OCI-LY7 (cell line): ENCODE measurements at regions not wholly inside any gene's neighbourhood (a gene's known extent, or its start where the extent isn't known, plus 50 kb on each side); places are given as distances from the start of the nearest gene placed in this dataset.

Experiments
- BruUV-seq: library from RNA; stranded (reverse); fragments of 400-500 nt; replicated peaks from 2 replicates; lab custom pipeline; 2021; lab: Mats Ljungman, UMichigan
- CTCF ChIA-PET: fragments of 300-600 bp; sonication (Branson Sonifier 250); formaldehyde crosslinking; loops from one replicate; lab custom pipeline; 2022; ENCODE audit warnings: antibody characterized with exemption; ENCODE audit not compliant: unreplicated experiment; lab: Charles Lee
- POLR2A ChIA-PET: fragments of 300-600 bp; sonication (Branson Sonifier 250); formaldehyde crosslinking; loops from one replicate; lab custom pipeline; 2022; ENCODE audit warnings: antibody characterized with exemption; lab: Charles Lee
- DNase-seq: peaks from one replicate; pipeline ENCODE4 v3.0.0-alpha.2; 2015; ENCODE audit warnings: low spot score
- H2AFZ ChIP-seq: fragments of 200-600 bp; sonication (generic), shearing (Covaris generic); 2 replicates; pipeline ENCODE4 v1.6.1; 2014; ENCODE audit warnings: mild to moderate bottlenecking, antibody characterized with exemption, low read length, moderate library complexity
- H3K27ac ChIP-seq: fragments of 200-600 bp; sonication (generic); 2 replicates; pipeline ENCODE4 v1.5.1; 2014; ENCODE audit warnings: mixed run types, low read depth, mild to moderate bottlenecking, moderate library complexity, low read length, inconsistent platforms; ENCODE audit not compliant: poor library complexity, severe bottlenecking
- H3K36me3 ChIP-seq: fragments of 200-600 bp; sonication (generic); 2 replicates; pipeline ENCODE4 v1.6.1; 2014; ENCODE audit warnings: mild to moderate bottlenecking, antibody characterized with exemption, low read length, moderate library complexity, mixed read lengths; ENCODE audit not compliant: insufficient read depth
- H3K4me1 ChIP-seq: fragments of 200-600 bp; sonication (generic); 2 replicates; pipeline ENCODE4 v1.5.1; 2014; ENCODE audit warnings: mild to moderate bottlenecking, low read length; ENCODE audit not compliant: insufficient read depth, poor library complexity, severe bottlenecking
- H3K4me2 ChIP-seq: fragments of 200-600 bp; sonication (generic); 2 replicates; pipeline ENCODE4 v1.6.1; 2014; ENCODE audit warnings: mild to moderate bottlenecking, low read length
- H3K4me3 ChIP-seq: fragments of 200-600 bp; sonication (generic); 2 replicates; pipeline ENCODE4 v1.5.1; 2014; ENCODE audit warnings: mild to moderate bottlenecking, low read depth, low read length; ENCODE audit not compliant: poor library complexity, severe bottlenecking
- H3K79me2 ChIP-seq: fragments of 200-600 bp; sonication (generic); 2 replicates; pipeline ENCODE4 v1.6.1; 2016; ENCODE audit warnings: low read depth, mild to moderate bottlenecking, low read length, moderate library complexity, mixed read lengths; ENCODE audit not compliant: insufficient read depth
- H3K9me2 ChIP-seq: fragments of 200-600 bp; sonication (generic); 2 replicates; pipeline ENCODE4 v1.6.1; 2016; ENCODE audit warnings: mild to moderate bottlenecking, low read length, mixed read lengths; ENCODE audit not compliant: insufficient read depth
- H3K9me3 ChIP-seq: fragments of 200-600 bp; sonication (generic); 2 replicates; pipeline ENCODE4 v1.6.1; 2014; ENCODE audit warnings: mild to moderate bottlenecking, mixed run types, low read length, mixed read lengths
- H4K20me1 ChIP-seq: fragments of 200-600 bp; sonication (generic); 2 replicates; pipeline ENCODE4 v1.6.1; 2014; ENCODE audit warnings: mild to moderate bottlenecking, antibody characterized with exemption, low read length, moderate library complexity, mixed read lengths; ENCODE audit not compliant: insufficient read depth
- CTCF ChIP-seq: fragments of 200-600 bp; sonication (generic); conservative IDR thresholded peaks from 2 replicates; pipeline ENCODE4 v1.5.1; 2014; ENCODE audit warnings: mild to moderate bottlenecking, antibody characterized with exemption, low read length, moderate library complexity, mixed read lengths
- EZH2phosphoT487 ChIP-seq: fragments of 200-600 bp; sonication (generic); IDR thresholded peaks from 2 replicates; pipeline ENCODE4 v1.6.1; 2018; ENCODE audit warnings: low read depth, borderline replicate concordance, mild to moderate bottlenecking, mixed run types, antibody characterized with exemption, low read length, moderate library complexity, mixed read lengths
- intact Hi-C: fragments of 100-400 bp; cut with micrococcal nuclease; formaldehyde crosslinking; loops from one replicate; pipeline ENCODE4 v1.10.0; 2022; ENCODE audit not compliant: unreplicated experiment

GRCh38 chr12:30437616-30438015 is 258.1 kb downstream of the IPO8 start:
- no TSS peak for BruUV-seq
- H3K4me2 ChIP-seq = no peak overlapping the region
- POLR2A ChIA-PET = no interaction called here

GRCh38 chr12:30437044-30437443 is 258.6 kb downstream of the IPO8 start:
- Histone ChIP-seq H3K79me2 (no peaks in the 10 kb centered on the region), H3K36me3 (no peaks in the 10 kb centered on the region), H4K20me1 (no peaks in the 10 kb centered on the region), H3K4me2 (no peak overlapping the region), H3K9me2 (no peaks in the 10 kb centered on the region), H3K4me3 (no peak overlapping the region), H3K4me1 (no peaks in the 10 kb centered on the region), H2AFZ (no peak overlapping the region), H3K27ac (no peak overlapping the region), H3K9me3 (no peaks in the 10 kb centered on the region)
- BruUV-seq = no TSS peak
- ChIA-PET POLR2A (no interaction called here), CTCF (no interaction called here)
- intact Hi-C loops = no loop called here
- no peak for DNase-seq
- TF ChIP-seq EZH2phosphoT487 (no peak), CTCF (no peak)

More at GRCh38 chr12:30437616-30438015, 258.1 kb downstream of the IPO8 start:
- Histone ChIP-seq H3K36me3 (no peaks in the 10 kb centered on the region), H3K79me2 (no peaks in the 10 kb centered on the region), H3K9me2 (no peaks in the 10 kb centered on the region), H3K4me3 (no peak overlapping the region), H3K4me1 (no peaks in the 10 kb centered on the region), H3K27ac (no peak overlapping the region), H4K20me1 (no peaks in the 10 kb centered on the region), H3K9me3 (no peaks in the 10 kb centered on the region), H2AFZ (no peak overlapping the region)
- TF ChIP-seq EZH2phosphoT487 (no peak), CTCF (no peak)
- CTCF ChIA-PET = no interaction called here
- no peak for DNase-seq
- intact Hi-C loops = no loop called here

GRCh38 chr12:30428098-30428497 is 267.6 kb downstream of the IPO8 start:
- no peaks in the 10 kb centered on the region for H4K20me1 ChIP-seq
- H3K4me1 ChIP-seq = no peaks in the 10 kb centered on the region
- H2AFZ ChIP-seq = no peak overlapping the region
- H3K4me3 ChIP-seq = no peak overlapping the region
- 0 out of 2 replicates have a peak, but pooled peaks cover 4% of the 10 kb centered on the region for H3K9me3 ChIP-seq
- no peaks in the 10 kb centered on the region for H3K79me2 ChIP-seq
- TF ChIP-seq EZH2phosphoT487 (no peak), CTCF (no peak)
- H3K27ac ChIP-seq = no peak overlapping the region
- H3K4me2 ChIP-seq = no peak overlapping the region
- intact Hi-C loops = no loop called here
- no peaks in the 10 kb centered on the region for H3K9me2 ChIP-seq
- ChIA-PET POLR2A (no interaction called here), CTCF (no interaction called here)
- H3K36me3 ChIP-seq = no peaks in the 10 kb centered on the region
- no TSS peak for BruUV-seq
- DNase-seq = no peak
